ENCODE measurements at regions not wholly inside any gene's neighbourhood (a gene's known extent, or its start where the extent isn't known, plus 50 kb on each side); places are given as distances from the start of the nearest gene placed in this dataset.

- Mint-ChIP-seq H3K4me3 (no peak overlapping the region), H3K27ac (no peak overlapping the region), H3K9me3 (no peaks in the 10 kb centered on the region), H3K27me3 (ENCODE audit: low read depth) (no peaks in the 10 kb centered on the region), H3K36me3 (no peaks in the 10 kb centered on the region), H3K4me1 (peaks cover 10% of the 10 kb centered on the region)
- no peak for DNase-seq (ENCODE audit: low spot score)
- CTCF ChIA-PET = interaction anchor here (0.6 to 2.1 kb wide), 5 partner anchors 254 to 747 kb away, joined by 3 to 9 read pairs (median 6); no protein-coding TSS in a partner anchor
- POLR2A ChIA-PET = no interaction called here
- TF ChIP-seq AR (CRISPR knock-in tag; IDR thresholded peaks at IDR 0.05) (no peak), NR1H2 (CRISPR knock-in tag; IDR thresholded peaks at IDR 0.05) (no peak), TCF7 (CRISPR knock-in tag; IDR thresholded peaks at IDR 0.05; ENCODE audit: low read depth) (no peak), MXD4 (CRISPR knock-in tag; IDR thresholded peaks at IDR 0.05; ENCODE audit: borderline replicate concordance) (no peak), GTF2I (CRISPR knock-in tag; conservative IDR thresholded peaks at IDR 0.05) (no peak), MLX (CRISPR knock-in tag; IDR thresholded peaks at IDR 0.05) (no peak), RELA (CRISPR knock-in tag; IDR thresholded peaks at IDR 0.05; ENCODE audit: borderline replicate concordance) (no peak), CREB1 (CRISPR knock-in tag; IDR thresholded peaks at IDR 0.05) (no peak), ZNF138 (CRISPR knock-in tag; conservative IDR thresholded peaks at IDR 0.05) (no peak)
- ATAC-seq = no peak
Observed at GRCh38 chr4:52235552-52236201, 184.6 kb downstream of the SPATA18 start.

- ATAC-seq (no peak), DNase-seq (ENCODE audit: low spot score) (no peak)
- Mint-ChIP-seq H3K9me3 (peaks cover 9% of the 10 kb centered on the region), H3K36me3 (no peaks in the 10 kb centered on the region), H3K4me1 (peaks cover 15% of the 10 kb centered on the region), H3K27me3 (ENCODE audit: low read depth) (no peaks in the 10 kb centered on the region), H3K27ac (no peak overlapping the region), H3K4me3 (no peak overlapping the region)
- CTCF ChIA-PET = no interaction called here
- POLR2A ChIA-PET = no interaction called here
- TF ChIP-seq CDX4 (CRISPR knock-in tag; IDR thresholded peaks at IDR 0.05; ENCODE audit: borderline replicate concordance) (no peak), JUN (CRISPR knock-in tag; IDR thresholded peaks at IDR 0.05) (no peak), RELA (CRISPR knock-in tag; IDR thresholded peaks at IDR 0.05; ENCODE audit: borderline replicate concordance) (no peak), FOXP4 (CRISPR knock-in tag; IDR thresholded peaks at IDR 0.05) (no peak), CBFB (CRISPR knock-in tag; IDR thresholded peaks at IDR 0.05; ENCODE audit: low read depth) (no peak), NR1H2 (CRISPR knock-in tag; IDR thresholded peaks at IDR 0.05) (no peak), USF1 (CRISPR knock-in tag; IDR thresholded peaks at IDR 0.05) (no peak), ZNF416 (CRISPR knock-in tag; IDR thresholded peaks at IDR 0.05) (no peak), SOX15 (CRISPR knock-in tag; IDR thresholded peaks at IDR 0.05) (no peak), PREB (CRISPR knock-in tag; IDR thresholded peaks at IDR 0.05; ENCODE audit: borderline replicate concordance) (no peak), ETV6 (CRISPR knock-in tag; IDR thresholded peaks at IDR 0.05) (no peak), KAT7 (CRISPR knock-in tag; IDR thresholded peaks at IDR 0.05; ENCODE audit: borderline replicate concordance) (no peak), ARID4B (CRISPR knock-in tag; IDR thresholded peaks at IDR 0.05; ENCODE audit: borderline replicate concordance) (no peak), SP1 (CRISPR knock-in tag; conservative IDR thresholded peaks at IDR 0.05) (no peak)
Observed at GRCh38 chr4:52241916-52242315, 190.8 kb downstream of the SPATA18 start.
